ENCODE measurements at regions not wholly inside any gene's neighbourhood (a gene's known extent, or its start where the extent isn't known, plus 50 kb on each side); places are given as distances from the start of the nearest gene placed in this dataset.

DNA sequence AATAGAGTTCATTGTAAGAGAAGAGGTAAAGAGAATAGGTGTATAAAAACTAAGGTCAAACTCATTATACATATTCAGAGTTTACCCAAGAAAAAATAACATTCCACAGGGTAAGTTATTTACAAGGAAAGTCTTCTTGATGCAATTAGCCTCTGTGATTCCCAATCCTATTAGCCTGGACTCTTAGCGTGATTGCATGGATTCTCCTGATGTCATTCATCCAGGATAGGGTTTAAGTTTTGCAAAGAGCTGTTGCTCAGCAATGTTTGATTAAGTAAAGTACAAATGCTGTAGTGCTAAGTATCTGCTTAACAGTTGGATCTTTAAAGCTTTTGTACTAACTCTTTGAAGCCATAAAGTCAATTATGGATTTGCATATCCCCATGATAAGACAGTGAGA, 767.8 kb upstream of the LUZP2 start:
- no peaks in the 10 kb centered on the region for H3K4me1 ChIP-seq (ENCODE audit: control insufficient read depth, insufficient read depth, low read length)
- intact Hi-C loops (cut with DNase I): no loop called here
- H3K4me3 ChIP-seq (ENCODE audit: low read length): no peak overlapping the region
- DNase-seq (no peak), ATAC-seq (no peak)
- 80% methylated on average over 1 of the region's 1 CpG for WGBS
- H3K27ac ChIP-seq (ENCODE audit: low read length): no peak overlapping the region
- no peaks in the 10 kb centered on the region for H3K27me3 ChIP-seq (ENCODE audit: control insufficient read depth, insufficient read depth)
- H3K9me3 ChIP-seq (ENCODE audit: control insufficient read depth, low read length): no peaks in the 10 kb centered on the region

GRCh38 chr11:23730307-23730998, 766.4 kb upstream of the LUZP2 start:
- no peaks in the 10 kb centered on the region for H3K9me3 ChIP-seq (ENCODE audit: control insufficient read depth, low read length)
- ATAC-seq: no peak
- DNase-seq: peak in 1 of 3 donors; percentile 48
- no peak overlapping the region for H3K4me3 ChIP-seq (ENCODE audit: low read length)
- H3K4me1 ChIP-seq (ENCODE audit: control insufficient read depth, insufficient read depth, low read length): no peaks in the 10 kb centered on the region
- intact Hi-C loops (cut with DNase I): no loop called here
- no peak overlapping the region for H3K27ac ChIP-seq (ENCODE audit: low read length)
- H3K27me3 ChIP-seq (ENCODE audit: control insufficient read depth, insufficient read depth): no peaks in the 10 kb centered on the region
- WGBS: 88% methylated on average over 43 of the region's 43 CpGs

- Histone ChIP-seq H3K27ac (ENCODE audit: low read length) (no peak overlapping the region), H3K27me3 (ENCODE audit: control insufficient read depth, insufficient read depth) (no peaks in the 10 kb centered on the region), H3K4me1 (ENCODE audit: control insufficient read depth, insufficient read depth, low read length) (no peaks in the 10 kb centered on the region), H3K4me3 (ENCODE audit: low read length) (no peak overlapping the region), H3K9me3 (ENCODE audit: control insufficient read depth, low read length) (no peaks in the 10 kb centered on the region)
- DNase-seq (no peak), ATAC-seq (no peak)
- 65% methylated on average over 7 of the region's 7 CpGs for WGBS
- intact Hi-C loops (cut with DNase I): no loop called here
Measured at GRCh38 chr11:23732026-23732425, 764.8 kb upstream of the LUZP2 start.

DNA sequence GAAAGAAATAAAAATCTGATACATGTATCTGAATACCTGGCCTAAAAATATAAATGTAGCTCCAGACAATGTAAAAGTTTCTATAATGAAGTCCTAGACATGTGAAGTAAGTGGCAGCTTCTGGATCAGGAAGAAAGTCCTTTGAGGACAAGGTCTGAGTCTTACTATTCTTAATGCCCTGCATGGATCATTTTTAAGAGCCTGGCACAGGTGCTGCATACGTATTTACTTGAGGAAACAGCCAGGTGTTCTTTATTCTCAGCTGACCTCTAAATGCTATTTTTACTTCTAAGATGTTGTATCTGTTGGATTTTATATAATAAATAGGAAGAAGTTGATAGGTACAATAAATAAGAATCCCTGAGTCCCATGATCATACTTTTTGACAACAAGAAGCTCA, 750.0 kb upstream of the LUZP2 start:
- no peaks in the 10 kb centered on the region for H3K27me3 ChIP-seq (ENCODE audit: control insufficient read depth, insufficient read depth)
- WGBS: 69% methylated on average over 1 of the region's 1 CpG
- H3K4me3 ChIP-seq (ENCODE audit: low read length): no peak overlapping the region
- DNase-seq (no peak), ATAC-seq (no peak)
- no peak overlapping the region for H3K27ac ChIP-seq (ENCODE audit: low read length)
- no peaks in the 10 kb centered on the region for H3K4me1 ChIP-seq (ENCODE audit: control insufficient read depth, insufficient read depth, low read length)
- intact Hi-C loops (cut with DNase I): no loop called here
- no peaks in the 10 kb centered on the region for H3K9me3 ChIP-seq (ENCODE audit: control insufficient read depth, low read length)

GRCh38 chr11:23749762-23750430, 747.0 kb upstream of the LUZP2 start:
- no peak for ATAC-seq
- intact Hi-C loops (cut with DNase I): no loop called here

DNA sequence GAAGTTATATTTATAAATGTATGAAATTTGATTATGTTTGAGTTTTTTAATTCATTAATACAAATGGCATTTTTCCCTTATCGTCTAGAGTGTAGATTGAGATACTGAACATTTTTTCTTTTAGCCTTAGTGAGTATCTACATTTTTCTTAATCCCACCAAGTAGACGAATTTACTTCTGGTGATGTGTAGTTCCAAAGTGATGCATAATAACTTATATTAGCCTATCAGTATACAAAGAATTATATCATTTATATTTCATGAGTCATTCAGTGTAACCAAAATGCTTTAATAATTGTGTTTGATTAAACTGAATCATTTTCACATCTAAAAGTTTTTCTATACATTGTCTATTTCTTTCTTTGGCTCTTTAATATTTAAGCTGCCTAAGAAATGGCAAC, 745.6 kb upstream of the LUZP2 start:
- no peaks in the 10 kb centered on the region for H3K9me3 ChIP-seq (ENCODE audit: control insufficient read depth, low read length)
- H3K27me3 ChIP-seq (ENCODE audit: control insufficient read depth, insufficient read depth): no peaks in the 10 kb centered on the region
- WGBS: 64% methylated on average over 2 of the region's 2 CpGs
- no peaks in the 10 kb centered on the region for H3K4me1 ChIP-seq (ENCODE audit: control insufficient read depth, insufficient read depth, low read length)
- H3K27ac ChIP-seq (ENCODE audit: low read length): no peak overlapping the region
- no peak overlapping the region for H3K4me3 ChIP-seq (ENCODE audit: low read length)
- ATAC-seq: no peak
- DNase-seq: no peak
- intact Hi-C loops (cut with DNase I): no loop called here

More at GRCh38 chr11:23749762-23750430, 747.0 kb upstream of the LUZP2 start:
- no peak overlapping the region for H3K27ac ChIP-seq (ENCODE audit: low read length)
- no peak overlapping the region for H3K4me3 ChIP-seq (ENCODE audit: low read length)
- H3K27me3 ChIP-seq (ENCODE audit: control insufficient read depth, insufficient read depth): no peaks in the 10 kb centered on the region
- DNase-seq: no peak
- H3K9me3 ChIP-seq (ENCODE audit: control insufficient read depth, low read length): no peaks in the 10 kb centered on the region
- WGBS: 66% methylated on average over 2 of the region's 2 CpGs
- no peaks in the 10 kb centered on the region for H3K4me1 ChIP-seq (ENCODE audit: control insufficient read depth, insufficient read depth, low read length)

DNA sequence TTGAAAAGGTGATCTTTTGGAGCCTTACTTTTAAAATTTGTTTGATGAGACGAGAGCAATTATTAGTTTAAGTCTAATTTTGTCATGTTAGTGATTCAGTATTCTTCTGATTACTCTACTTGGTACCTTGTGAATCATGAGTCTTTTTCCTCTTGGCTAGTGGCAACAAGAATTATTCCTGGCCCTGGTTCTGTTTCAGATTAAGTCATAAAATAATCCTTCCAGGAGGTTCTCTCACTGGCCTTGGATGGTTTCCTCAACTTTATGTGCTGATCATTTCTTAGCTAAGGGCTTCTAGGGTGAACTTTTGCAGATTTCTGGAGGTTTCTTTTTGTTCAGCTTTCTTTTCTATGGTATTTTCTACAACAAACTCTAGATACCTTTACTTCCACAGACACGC, 741.8 kb upstream of the LUZP2 start:
- intact Hi-C loops (cut with DNase I): no loop called here

GRCh38 chr11:23755769-23756168, 741.1 kb upstream of the LUZP2 start:
- no peak for DNase-seq
- no peaks in the 10 kb centered on the region for H3K9me3 ChIP-seq (ENCODE audit: control insufficient read depth, low read length)
- H3K4me3 ChIP-seq (ENCODE audit: low read length): no peak overlapping the region
- 56% methylated on average over 2 of the region's 2 CpGs for WGBS
- H3K27ac ChIP-seq (ENCODE audit: low read length): no peak overlapping the region
- H3K27me3 ChIP-seq (ENCODE audit: control insufficient read depth, insufficient read depth): no peaks in the 10 kb centered on the region
- intact Hi-C loops (cut with DNase I): no loop called here
- no peaks in the 10 kb centered on the region for H3K4me1 ChIP-seq (ENCODE audit: control insufficient read depth, insufficient read depth, low read length)
- ATAC-seq: no peak

More for the DNA sequence above, 741.8 kb upstream of the LUZP2 start:
- WGBS: 84% methylated on average over 2 of the region's 2 CpGs
- no peaks in the 10 kb centered on the region for H3K4me1 ChIP-seq (ENCODE audit: control insufficient read depth, insufficient read depth, low read length)
- no peak overlapping the region for H3K4me3 ChIP-seq (ENCODE audit: low read length)
- ATAC-seq (no peak), DNase-seq (no peak)
- no peak overlapping the region for H3K27ac ChIP-seq (ENCODE audit: low read length)
- no peaks in the 10 kb centered on the region for H3K9me3 ChIP-seq (ENCODE audit: control insufficient read depth, low read length)
- no peaks in the 10 kb centered on the region for H3K27me3 ChIP-seq (ENCODE audit: control insufficient read depth, insufficient read depth)

GRCh38 chr11:23759489-23759888, 737.4 kb upstream of the LUZP2 start:
- Histone ChIP-seq H3K9me3 (ENCODE audit: control insufficient read depth, low read length) (no peaks in the 10 kb centered on the region), H3K27me3 (ENCODE audit: control insufficient read depth, insufficient read depth) (no peaks in the 10 kb centered on the region), H3K4me1 (ENCODE audit: control insufficient read depth, insufficient read depth, low read length) (no peaks in the 10 kb centered on the region), H3K27ac (ENCODE audit: low read length) (no peak overlapping the region), H3K4me3 (ENCODE audit: low read length) (no peak overlapping the region)
- DNase-seq (no peak), ATAC-seq (no peak)
- intact Hi-C loops (cut with DNase I): no loop called here
- 63% methylated on average over 2 of the region's 2 CpGs for WGBS

GRCh38 chr11:23764286-23764685, 732.6 kb upstream of the LUZP2 start:
- Histone ChIP-seq H3K27ac (ENCODE audit: low read length) (no peak overlapping the region), H3K4me3 (ENCODE audit: low read length) (no peak overlapping the region), H3K9me3 (ENCODE audit: control insufficient read depth, low read length) (no peaks in the 10 kb centered on the region), H3K27me3 (ENCODE audit: control insufficient read depth, insufficient read depth) (no peaks in the 10 kb centered on the region), H3K4me1 (ENCODE audit: control insufficient read depth, insufficient read depth, low read length) (no peaks in the 10 kb centered on the region)
- ATAC-seq (no peak), DNase-seq (no peak)
- WGBS: 81% methylated on average over 2 of the region's 2 CpGs
- intact Hi-C loops (cut with DNase I): no loop called here

GRCh38 chr11:23765682-23766252, 731.1 kb upstream of the LUZP2 start:
- Histone ChIP-seq H3K4me3 (ENCODE audit: low read length) (no peak overlapping the region), H3K4me1 (ENCODE audit: control insufficient read depth, insufficient read depth, low read length) (no peaks in the 10 kb centered on the region), H3K27ac (ENCODE audit: low read length) (no peak overlapping the region), H3K9me3 (ENCODE audit: control insufficient read depth, low read length) (no peaks in the 10 kb centered on the region), H3K27me3 (ENCODE audit: control insufficient read depth, insufficient read depth) (no peaks in the 10 kb centered on the region)
- DNase-seq (no peak), ATAC-seq (no peak)
- intact Hi-C loops (cut with DNase I): no loop called here
- 80% methylated on average over 2 of the region's 2 CpGs for WGBS

Measured in right cardiac atrium (tissue), 5 donors.